ENCODE measurements at regions not wholly inside any gene's neighbourhood (a gene's known extent, or its start where the extent isn't known, plus 50 kb on each side); places are given as distances from the start of the nearest gene placed in this dataset.

DNA sequence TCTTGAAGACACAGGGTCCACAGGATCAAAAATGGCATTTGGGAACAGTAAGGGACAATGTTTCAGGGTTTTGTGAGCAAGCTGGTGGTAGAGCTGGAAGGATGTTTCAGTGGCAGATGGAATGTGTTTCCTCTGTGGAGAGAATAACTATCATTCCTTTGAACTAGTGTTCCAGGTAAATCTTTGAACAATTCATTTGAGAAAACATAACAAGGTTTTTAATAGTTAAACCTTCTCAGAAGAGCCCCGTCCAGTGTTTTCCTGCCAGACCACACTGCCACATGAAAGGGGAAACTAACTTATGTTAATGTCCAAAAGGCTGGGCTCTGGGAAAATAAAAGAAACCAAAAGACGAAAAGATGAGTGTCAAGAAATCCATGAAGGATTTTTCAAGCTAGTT, 207.0 kb upstream of the ZNF462 start:
- TF ChIP-seq REST (IDR thresholded peaks at IDR 0.05; ENCODE audit: borderline replicate concordance): no peak
- no peak for TF ChIP-seq POLR2AphosphoS5 (IDR thresholded peaks at IDR 0.05)
- TF ChIP-seq MXI1 (conservative IDR thresholded peaks at IDR 0.05; ENCODE audit: poor library complexity, severe bottlenecking): no peak
- TF ChIP-seq, protein P1, sequence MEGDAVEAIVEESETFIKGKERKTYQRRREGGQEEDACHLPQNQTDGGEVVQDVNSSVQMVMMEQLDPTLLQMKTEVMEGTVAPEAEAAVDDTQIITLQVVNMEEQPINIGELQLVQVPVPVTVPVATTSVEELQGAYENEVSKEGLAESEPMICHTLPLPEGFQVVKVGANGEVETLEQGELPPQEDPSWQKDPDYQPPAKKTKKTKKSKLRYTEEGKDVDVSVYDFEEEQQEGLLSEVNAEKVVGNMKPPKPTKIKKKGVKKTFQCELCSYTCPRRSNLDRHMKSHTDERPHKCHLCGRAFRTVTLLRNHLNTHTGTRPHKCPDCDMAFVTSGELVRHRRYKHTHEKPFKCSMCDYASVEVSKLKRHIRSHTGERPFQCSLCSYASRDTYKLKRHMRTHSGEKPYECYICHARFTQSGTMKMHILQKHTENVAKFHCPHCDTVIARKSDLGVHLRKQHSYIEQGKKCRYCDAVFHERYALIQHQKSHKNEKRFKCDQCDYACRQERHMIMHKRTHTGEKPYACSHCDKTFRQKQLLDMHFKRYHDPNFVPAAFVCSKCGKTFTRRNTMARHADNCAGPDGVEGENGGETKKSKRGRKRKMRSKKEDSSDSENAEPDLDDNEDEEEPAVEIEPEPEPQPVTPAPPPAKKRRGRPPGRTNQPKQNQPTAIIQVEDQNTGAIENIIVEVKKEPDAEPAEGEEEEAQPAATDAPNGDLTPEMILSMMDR (IDR thresholded peaks at IDR 0.05; ENCODE audit: poor library complexity, severe bottlenecking): no peak

All from neural cell (in vitro differentiated cells).